HEK293 (cell line): ENCODE measurements at regions not wholly inside any gene's neighbourhood (a gene's known extent, or its start where the extent isn't known, plus 50 kb on each side); places are given as distances from the start of the nearest gene placed in this dataset.

Source experiments
- CTCF ChIA-PET: fragments of 350-600 bp; formaldehyde crosslinking; extraction: SDS; loops from one replicate; lab custom pipeline; 2021; ENCODE audit warnings: antibody characterized with exemption; lab: Yijun Ruan, JAX
- POLR2A ChIA-PET: fragments of 300-600 bp; formaldehyde crosslinking; extraction: SDS; loops from one replicate; lab custom pipeline; 2020; ENCODE audit warnings: antibody characterized with exemption, inconsistent platforms; lab: Yijun Ruan, JAX
- H3K27ac ChIP-seq: fragments of 200-500 bp; sonication (Bioruptor generic); 2 replicates; pipeline ENCODE4 v1.5.1; 2014; ENCODE audit warnings: low read depth, low read length, control low read depth, inconsistent platforms; ENCODE audit errors: extremely low read depth
- H3K36me3 ChIP-seq, 2 experiments: fragments of 200-500 bp in 1 of 2; sonication (Bioruptor generic) in 1 of 2; 1 replicate in 1 of 2; 2 replicates in 1 of 2; pipeline ENCODE4 v1.5.1; 2014 to 2017; ENCODE audit warnings: inconsistent platforms in 2 of 2, low read length in 2 of 2; ENCODE audit not compliant: control insufficient read depth in 2 of 2, insufficient read depth in 1 of 2
- H3K4me1 ChIP-seq: fragments of 200-500 bp; sonication (Bioruptor generic); 2 replicates; pipeline ENCODE4 v1.5.1; 2014; ENCODE audit warnings: mild to moderate bottlenecking, low read length, inconsistent platforms; ENCODE audit not compliant: control insufficient read depth, insufficient read depth
- H3K4me3 ChIP-seq: 2 replicates; pipeline ENCODE4 v1.5.1; 2011; ENCODE audit warnings: low read depth, mild to moderate bottlenecking, control low read depth, low read length, moderate library complexity
- H3K9me3 ChIP-seq: fragments of 200-500 bp; sonication (Bioruptor generic); 2 replicates; pipeline ENCODE4 v1.5.1; 2014; ENCODE audit warnings: low read depth, low read length, inconsistent platforms; ENCODE audit not compliant: control insufficient read depth, insufficient read depth
- AEBP2 ChIP-seq: fragments of 450-650 bp; formaldehyde crosslinking; IDR thresholded peaks from 2 replicates; pipeline ENCODE4 v1.5.1; 2016; ENCODE audit warnings: missing biosample characterization, missing genetic modification characterization, borderline replicate concordance
- CTCF ChIP-seq: fragments of 450-650 bp; formaldehyde crosslinking; IDR thresholded peaks from 2 replicates; pipeline ENCODE4 v1.5.1; 2016; ENCODE audit warnings: missing biosample characterization, missing genetic modification characterization
- GLI2 ChIP-seq: fragments of 450-650 bp; formaldehyde crosslinking; IDR thresholded peaks from 2 replicates; pipeline ENCODE4; 2017; ENCODE audit warnings: missing biosample characterization, missing genetic modification characterization, low read depth, borderline replicate concordance
- GLIS1 ChIP-seq: fragments of 450-650 bp; formaldehyde crosslinking; IDR thresholded peaks from 2 replicates; pipeline ENCODE4 v1.5.1; 2016; ENCODE audit warnings: missing biosample characterization, missing genetic modification characterization
- PATZ1 ChIP-seq: fragments of 450-650 bp; formaldehyde crosslinking; IDR thresholded peaks from 2 replicates; pipeline ENCODE4 v1.5.1; 2016; ENCODE audit warnings: missing biosample characterization, missing genetic modification characterization
- TCF7L2 ChIP-seq: IDR thresholded peaks from 2 replicates; pipeline ENCODE4 v1.6.1; 2011; ENCODE audit warnings: low read depth, mild to moderate bottlenecking, inconsistent platforms, low read length, moderate library complexity, borderline replicate concordance
- TRIM28 ChIP-seq: IDR thresholded peaks from 2 replicates; pipeline ENCODE4 v1.6.1; 2011; ENCODE audit warnings: low read length, control low read depth, borderline replicate concordance
- ZBTB20 ChIP-seq: fragments of 450-650 bp; formaldehyde crosslinking; IDR thresholded peaks from 2 replicates; pipeline ENCODE4 v1.5.1; 2016; ENCODE audit warnings: missing biosample characterization, missing genetic modification characterization
- ZBTB44 ChIP-seq: fragments of 450-650 bp; IDR thresholded peaks from 2 replicates; pipeline ENCODE4 v1.5.1; 2018; ENCODE audit warnings: missing biosample characterization, mild to moderate bottlenecking, missing genetic modification characterization
- ZEB2 ChIP-seq: fragments of 450-650 bp; formaldehyde crosslinking; IDR thresholded peaks from 2 replicates; pipeline ENCODE4 v1.5.1; 2016; ENCODE audit warnings: missing biosample characterization, missing genetic modification characterization
- ZFP41 ChIP-seq: fragments of 450-650 bp; formaldehyde crosslinking; IDR thresholded peaks from 2 replicates; pipeline ENCODE4 v1.5.1; 2016; ENCODE audit warnings: missing biosample characterization, missing genetic modification characterization, borderline replicate concordance
- ZFP69B ChIP-seq: fragments of 450-650 bp; formaldehyde crosslinking; IDR thresholded peaks from 2 replicates; pipeline ENCODE4 v1.5.1; 2016; ENCODE audit warnings: missing biosample characterization, missing genetic modification characterization
- ZIC2 ChIP-seq: fragments of 450-650 bp; formaldehyde crosslinking; IDR thresholded peaks from 2 replicates; pipeline ENCODE4 v1.5.1; 2016; ENCODE audit warnings: missing biosample characterization, missing genetic modification characterization
- ZNF10 ChIP-seq: fragments of 450-650 bp; formaldehyde crosslinking; IDR thresholded peaks from 2 replicates; pipeline ENCODE4 v1.5.1; 2017; ENCODE audit warnings: missing biosample characterization, missing genetic modification characterization
- ZNF121 ChIP-seq: fragments of 450-650 bp; formaldehyde crosslinking; IDR thresholded peaks from 2 replicates; pipeline ENCODE4 v1.5.1; 2016; ENCODE audit warnings: missing biosample characterization, missing genetic modification characterization
- ZNF155 ChIP-seq: fragments of 450-650 bp; formaldehyde crosslinking; IDR thresholded peaks from 2 replicates; pipeline ENCODE4 v1.5.1; 2016; ENCODE audit warnings: missing biosample characterization, missing genetic modification characterization
- ZNF19 ChIP-seq: fragments of 450-650 bp; formaldehyde crosslinking; IDR thresholded peaks from 2 replicates; pipeline ENCODE4; 2016; ENCODE audit warnings: missing biosample characterization, missing genetic modification characterization, low read depth
- ZNF214 ChIP-seq: fragments of 450-650 bp; formaldehyde crosslinking; IDR thresholded peaks from 2 replicates; pipeline ENCODE4 v1.5.1; 2017; ENCODE audit warnings: missing biosample characterization, mild to moderate bottlenecking, missing genetic modification characterization, borderline replicate concordance
- ZNF248 ChIP-seq: fragments of 450-650 bp; formaldehyde crosslinking; IDR thresholded peaks from 2 replicates; pipeline ENCODE4 v1.5.1; 2017; ENCODE audit warnings: missing biosample characterization, missing genetic modification characterization
- ZNF311 ChIP-seq: fragments of 450-650 bp; formaldehyde crosslinking; IDR thresholded peaks from 2 replicates; pipeline ENCODE4 v1.5.1; 2017; ENCODE audit warnings: missing biosample characterization, missing genetic modification characterization, borderline replicate concordance
- ZNF366 ChIP-seq: fragments of 450-650 bp; formaldehyde crosslinking; conservative IDR thresholded peaks from 2 replicates; pipeline ENCODE4 v1.5.1; 2016; ENCODE audit warnings: missing biosample characterization, missing genetic modification characterization
- ZNF394 ChIP-seq: fragments of 450-650 bp; formaldehyde crosslinking; IDR thresholded peaks from 2 replicates; pipeline ENCODE4 v1.5.1; 2016; ENCODE audit warnings: missing biosample characterization, missing genetic modification characterization, mild to moderate bottlenecking, moderate library complexity, borderline replicate concordance
- ZNF510 ChIP-seq: fragments of 450-650 bp; formaldehyde crosslinking; IDR thresholded peaks from 2 replicates; pipeline ENCODE4 v1.5.1; 2018; ENCODE audit warnings: mild to moderate bottlenecking, missing genetic modification characterization, missing biosample characterization; ENCODE audit not compliant: insufficient replicate concordance
- ZNF514 ChIP-seq: fragments of 450-650 bp; formaldehyde crosslinking; IDR thresholded peaks from 2 replicates; pipeline ENCODE4 v1.5.1; 2016; ENCODE audit warnings: missing biosample characterization, missing genetic modification characterization
- ZNF549 ChIP-seq: fragments of 450-650 bp; IDR thresholded peaks from 2 replicates; pipeline ENCODE4 v1.5.1; 2018; ENCODE audit warnings: missing biosample characterization, missing genetic modification characterization, mild to moderate bottlenecking, inconsistent platforms, moderate library complexity
- ZNF621 ChIP-seq: fragments of 450-650 bp; formaldehyde crosslinking; IDR thresholded peaks from 2 replicates; pipeline ENCODE4 v1.5.1; 2017; ENCODE audit warnings: missing biosample characterization, missing genetic modification characterization
- ZNF639 ChIP-seq: fragments of 450-650 bp; formaldehyde crosslinking; IDR thresholded peaks from 2 replicates; pipeline ENCODE4 v1.5.1; 2016; ENCODE audit warnings: missing biosample characterization, missing genetic modification characterization
- ZNF707 ChIP-seq: fragments of 450-650 bp; formaldehyde crosslinking; IDR thresholded peaks from 2 replicates; pipeline ENCODE4 v1.5.1; 2016; ENCODE audit warnings: missing biosample characterization, missing genetic modification characterization
- ZNF830 ChIP-seq: fragments of 450-650 bp; IDR thresholded peaks from 2 replicates; pipeline ENCODE4 v1.5.0; 2018; ENCODE audit warnings: missing biosample characterization, missing genetic modification characterization, low read depth, mild to moderate bottlenecking, moderate library complexity
- ZSCAN16 ChIP-seq: fragments of 450-650 bp; formaldehyde crosslinking; IDR thresholded peaks from 2 replicates; pipeline ENCODE4 v1.5.1; 2016; ENCODE audit warnings: missing biosample characterization, missing genetic modification characterization

- Histone ChIP-seq H3K4me1 (no peaks in the 10 kb centered on the region), H3K36me3 (no peaks in the 10 kb centered on the region), H3K27ac (no peak overlapping the region), H3K4me3 (no peak overlapping the region), H3K9me3 (no peaks in the 10 kb centered on the region)
- TF ChIP-seq GLI2 (tag by site-specific recombination): no peak
- TF ChIP-seq ZFP41 (tag by site-specific recombination): no peak
- TF ChIP-seq GLIS1 (tag by site-specific recombination): no peak
- TF ChIP-seq ZNF549 (tag by site-specific recombination): no peak
- no peak for TF ChIP-seq TCF7L2
- no peak for TF ChIP-seq ZEB2 (tag by site-specific recombination)
- TF ChIP-seq ZFP69B: no peak
- TF ChIP-seq ZNF19: no peak
- no peak for TF ChIP-seq ZNF311 (tag by site-specific recombination)
- no peak for TF ChIP-seq ZNF366 (tag by site-specific recombination)
- TF ChIP-seq ZNF510 (tag by site-specific recombination): no peak
- no peak for TF ChIP-seq ZNF514 (tag by site-specific recombination)
- TF ChIP-seq ZBTB20 (tag by site-specific recombination): no peak
- no peak for TF ChIP-seq ZNF707 (tag by site-specific recombination)
- TF ChIP-seq ZBTB44 (tag by site-specific recombination): no peak
- TF ChIP-seq ZSCAN16 (tag by site-specific recombination): no peak
- no peak for TF ChIP-seq CTCF
- TF ChIP-seq ZIC2 (tag by site-specific recombination): no peak
- TF ChIP-seq ZNF639 (tag by site-specific recombination): no peak
- POLR2A ChIA-PET: no interaction called here
- CTCF ChIA-PET: no interaction called here
Measured at GRCh38 chr11:116111546-116111945, 607.3 kb upstream of the CADM1 start.

GRCh38 chr11:116110802-116111201 is 606.6 kb upstream of the CADM1 start:
- POLR2A ChIA-PET: no interaction called here
- Histone ChIP-seq H3K4me1 (no peaks in the 10 kb centered on the region), H3K4me3 (no peak overlapping the region), H3K9me3 (no peaks in the 10 kb centered on the region), H3K27ac (no peak overlapping the region), H3K36me3 (no peaks in the 10 kb centered on the region)
- TF ChIP-seq TRIM28: no peak
- TF ChIP-seq ZNF10 (tag by site-specific recombination): no peak
- TF ChIP-seq AEBP2 (tag by site-specific recombination): no peak
- TF ChIP-seq ZNF214: no peak
- no peak for TF ChIP-seq ZNF155 (tag by site-specific recombination)
- TF ChIP-seq ZNF394 (tag by site-specific recombination): no peak
- no peak for TF ChIP-seq PATZ1 (tag by site-specific recombination)
- TF ChIP-seq ZNF830: no peak
- no peak for TF ChIP-seq ZNF621 (tag by site-specific recombination)
- no peak for TF ChIP-seq ZNF121 (tag by site-specific recombination)
- TF ChIP-seq ZNF248 (tag by site-specific recombination): no peak
- CTCF ChIA-PET: interaction anchor here (0.6 kb wide), 1 partner anchor 33 kb away, joined by 4 read pairs; no protein-coding TSS in a partner anchor
